DMS 273 treated with DMSO at 0.1 percent for 48 hours (cell line): ENCODE measurements at regions not wholly inside any gene's neighbourhood (a gene's known extent, or its start where the extent isn't known, plus 50 kb on each side); places are given as distances from the start of the nearest gene placed in this dataset.

ENCODE experiments used
- DNase-seq: peaks from one replicate; lab custom pipeline; 2025; lab: John Stamatoyannopoulos, UW

- no peak for DNase-seq
Observed at GRCh38 chr13:39233519-39233918, 195.3 kb downstream of the NHLRC3 start.

GRCh38 chr13:39244561-39245230, 206.4 kb downstream of the NHLRC3 start:
- DNase-seq, result no peak

- no peak for DNase-seq
Observed at GRCh38 chr13:39245688-39246087, 207.4 kb downstream of the NHLRC3 start.

GRCh38 chr13:39249982-39250381, 211.7 kb downstream of the NHLRC3 start:
- DNase-seq, result no peak

GRCh38 chr13:39250440-39250839, 212.2 kb downstream of the NHLRC3 start:
- no peak for DNase-seq

GRCh38 chr13:39251340-39251739, 213.1 kb downstream of the NHLRC3 start:
- no peak for DNase-seq

GRCh38 chr13:39253774-39254173, 215.5 kb downstream of the NHLRC3 start:
- DNase-seq, result no peak

GRCh38 chr13:39254601-39255000, 216.3 kb downstream of the NHLRC3 start:
- no peak for DNase-seq

- DNase-seq, result no peak
Observed at GRCh38 chr13:39257642-39258041, 219.4 kb downstream of the NHLRC3 start.

- DNase-seq, result no peak
Observed at GRCh38 chr13:39259371-39260140, 221.3 kb downstream of the NHLRC3 start.

- peak; percentile 16 for DNase-seq
Observed at GRCh38 chr13:39263033-39263432, 224.8 kb downstream of the NHLRC3 start.

GRCh38 chr13:39263531-39263930, 225.3 kb downstream of the NHLRC3 start:
- DNase-seq, result no peak

- no peak for DNase-seq
Observed at GRCh38 chr13:39266426-39266825, 228.2 kb downstream of the NHLRC3 start.

GRCh38 chr13:39268398-39268797, 230.1 kb downstream of the NHLRC3 start:
- no peak for DNase-seq

GRCh38 chr13:39269004-39269403, 230.7 kb downstream of the NHLRC3 start:
- DNase-seq, result no peak

- no peak for DNase-seq
Observed at GRCh38 chr13:39269411-39269810, 231.2 kb downstream of the NHLRC3 start.

GRCh38 chr13:39272994-39273393, 234.7 kb downstream of the NHLRC3 start:
- DNase-seq, result no peak

GRCh38 chr13:39273953-39274738, 235.9 kb downstream of the NHLRC3 start:
- DNase-seq, result no peak

- DNase-seq, result no peak
Observed at GRCh38 chr13:39274739-39275325, 236.6 kb downstream of the NHLRC3 start.

- DNase-seq, result no peak
Observed at GRCh38 chr13:39279077-39279476, 240.8 kb downstream of the NHLRC3 start.

GRCh38 chr13:39281539-39282150, 243.4 kb downstream of the NHLRC3 start:
- DNase-seq, result no peak

- DNase-seq, result no peak
Observed at GRCh38 chr13:39282400-39282972, 244.2 kb downstream of the NHLRC3 start.
